ENCODE measurements at regions not wholly inside any gene's neighbourhood (a gene's known extent, or its start where the extent isn't known, plus 50 kb on each side); places are given as distances from the start of the nearest gene placed in this dataset.
"Not testable (repeated sequence)": the region's sequence is repeated elsewhere in the genome, so short reads cannot be mapped to it uniquely, and the experiment has no call there.

GRCh38 chr22:19641254-19641982 lies 72.9 kb upstream of the SEPTIN5 start:
- no peak for DNase-seq (ENCODE audit: low read depth)

DNA sequence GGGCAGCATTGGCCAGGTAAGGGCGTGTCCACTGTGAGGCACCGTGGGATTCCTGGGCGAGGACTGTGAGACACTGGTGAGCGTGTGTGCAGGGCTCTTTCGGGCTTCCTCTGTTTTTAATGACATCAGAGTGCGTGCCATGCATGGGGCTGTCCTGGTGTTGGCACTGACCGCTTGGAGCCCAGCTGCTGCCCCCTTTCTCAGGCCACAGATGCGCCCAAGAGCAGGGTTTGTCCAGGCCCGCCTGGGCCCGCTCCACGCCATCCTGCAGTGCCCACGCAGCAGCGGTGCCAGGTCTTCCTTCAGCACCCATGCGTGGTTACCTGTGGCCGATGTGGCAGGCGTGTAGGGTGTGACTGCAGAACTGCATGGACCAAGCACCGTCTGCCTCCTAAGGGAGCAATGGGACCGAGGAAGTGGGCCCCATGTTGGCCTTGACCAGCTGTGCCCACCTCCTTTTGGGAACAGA lies 72.3 kb upstream of the SEPTIN5 start:
- DNase-seq (ENCODE audit: low read depth) = no peak

- DNase-seq (ENCODE audit: low read depth) = no peak
These were observed 70.6 kb upstream of the SEPTIN5 start for GRCh38 chr22:19643448-19644313.

- DNase-seq (ENCODE audit: low read depth) = no peak
These were observed 69.7 kb upstream of the SEPTIN5 start for GRCh38 chr22:19644314-19645223.

GRCh38 chr22:19645391-19645790 lies 68.9 kb upstream of the SEPTIN5 start:
- DNase-seq (ENCODE audit: low read depth) = no peak

- DNase-seq (ENCODE audit: low read depth) = no peak
These were observed 68.4 kb upstream of the SEPTIN5 start for GRCh38 chr22:19645905-19646304.

- no peak for DNase-seq (ENCODE audit: low read depth)
These were observed 67.9 kb upstream of the SEPTIN5 start for GRCh38 chr22:19646383-19646782.

- peak; percentile 18 for DNase-seq (ENCODE audit: low read depth)
These were observed 65.8 kb upstream of the SEPTIN5 start for GRCh38 chr22:19648419-19648929.

GRCh38 chr22:19652316-19652715 lies 62.0 kb upstream of the SEPTIN5 start:
- DNase-seq (ENCODE audit: low read depth) = no peak

DNA sequence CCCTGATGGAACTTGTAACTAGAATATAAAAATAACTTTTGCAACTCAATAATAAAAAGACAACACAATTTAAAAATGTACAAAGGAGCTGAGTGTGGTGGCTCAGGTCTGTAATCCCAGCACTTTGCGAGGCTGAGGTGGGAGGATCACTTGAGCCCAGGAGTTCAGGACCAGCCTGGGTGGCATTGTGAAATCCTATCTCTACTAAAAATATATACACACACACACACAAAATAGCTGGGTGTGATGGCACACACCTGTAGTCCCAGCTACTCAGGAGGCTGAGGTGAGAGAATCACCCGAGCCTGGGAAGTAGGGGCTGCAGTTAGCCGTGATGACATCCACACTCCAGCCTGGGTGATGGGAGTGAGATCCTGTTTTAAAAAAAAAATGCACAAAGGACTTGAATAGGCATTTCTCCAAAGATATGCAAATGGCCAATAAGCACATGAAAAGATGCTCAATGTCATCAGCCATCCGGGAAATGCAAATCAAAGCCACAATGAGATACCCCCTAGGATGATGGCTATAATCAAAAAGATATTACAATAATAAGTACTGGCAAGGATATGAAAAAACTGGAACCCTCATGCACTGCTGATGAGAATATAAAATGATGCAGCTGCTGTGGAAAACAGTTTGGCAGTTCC lies 59.8 kb upstream of the SEPTIN5 start:
- DNase-seq (ENCODE audit: low read depth) = no peak

GRCh38 chr22:19655399-19655798 lies 58.9 kb upstream of the SEPTIN5 start:
- DNase-seq (ENCODE audit: low read depth) = no peak

GRCh38 chr22:19656541-19657251 lies 57.6 kb upstream of the SEPTIN5 start:
- no peak for DNase-seq (ENCODE audit: low read depth)

- no peak for DNase-seq (ENCODE audit: low read depth)
These were observed 56.8 kb upstream of the SEPTIN5 start for GRCh38 chr22:19657252-19658056.

DNA sequence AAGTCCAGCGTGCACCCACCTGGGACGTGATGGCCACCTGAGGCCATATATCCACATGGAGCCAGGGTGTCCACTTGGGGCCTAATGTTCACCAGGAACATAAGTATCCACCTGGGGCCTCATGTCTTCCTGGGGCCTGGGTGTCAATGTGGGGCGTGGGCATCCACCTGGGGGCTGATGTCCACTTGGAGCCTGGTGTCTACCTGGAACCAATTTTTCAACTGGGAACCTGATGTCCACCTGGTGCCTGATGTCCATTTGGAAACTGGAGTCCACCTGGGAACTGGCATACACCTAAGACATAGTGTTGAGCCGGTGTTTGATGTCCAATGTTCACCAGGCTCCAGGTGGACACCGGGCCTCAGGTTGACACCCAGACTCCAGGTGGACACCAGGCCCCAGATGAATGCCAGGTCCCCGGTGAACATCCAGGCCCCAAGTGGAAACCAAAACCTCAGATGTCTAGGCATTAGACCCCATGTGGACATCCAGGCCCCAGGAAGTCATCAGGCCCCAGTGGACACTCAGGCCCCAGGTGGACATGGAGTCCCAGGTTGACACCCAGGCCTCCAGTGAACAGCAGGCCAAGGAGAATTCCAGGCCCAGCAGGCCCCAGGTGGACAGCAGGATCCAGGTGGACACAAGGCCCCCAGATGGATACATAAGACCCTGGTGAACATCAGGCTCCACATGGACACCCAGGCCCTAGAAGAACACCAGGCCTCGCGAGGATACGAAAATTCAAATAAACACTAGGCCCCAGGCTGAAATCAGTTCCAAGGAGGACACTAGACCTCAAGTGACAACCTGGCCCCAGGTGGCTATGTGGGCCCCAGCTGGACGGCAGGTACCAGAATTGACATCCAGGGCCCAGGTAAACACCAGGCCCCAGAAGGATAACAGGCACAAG lies 56.0 kb upstream of the SEPTIN5 start:
- DNase-seq (ENCODE audit: low read depth) = no peak

DNA sequence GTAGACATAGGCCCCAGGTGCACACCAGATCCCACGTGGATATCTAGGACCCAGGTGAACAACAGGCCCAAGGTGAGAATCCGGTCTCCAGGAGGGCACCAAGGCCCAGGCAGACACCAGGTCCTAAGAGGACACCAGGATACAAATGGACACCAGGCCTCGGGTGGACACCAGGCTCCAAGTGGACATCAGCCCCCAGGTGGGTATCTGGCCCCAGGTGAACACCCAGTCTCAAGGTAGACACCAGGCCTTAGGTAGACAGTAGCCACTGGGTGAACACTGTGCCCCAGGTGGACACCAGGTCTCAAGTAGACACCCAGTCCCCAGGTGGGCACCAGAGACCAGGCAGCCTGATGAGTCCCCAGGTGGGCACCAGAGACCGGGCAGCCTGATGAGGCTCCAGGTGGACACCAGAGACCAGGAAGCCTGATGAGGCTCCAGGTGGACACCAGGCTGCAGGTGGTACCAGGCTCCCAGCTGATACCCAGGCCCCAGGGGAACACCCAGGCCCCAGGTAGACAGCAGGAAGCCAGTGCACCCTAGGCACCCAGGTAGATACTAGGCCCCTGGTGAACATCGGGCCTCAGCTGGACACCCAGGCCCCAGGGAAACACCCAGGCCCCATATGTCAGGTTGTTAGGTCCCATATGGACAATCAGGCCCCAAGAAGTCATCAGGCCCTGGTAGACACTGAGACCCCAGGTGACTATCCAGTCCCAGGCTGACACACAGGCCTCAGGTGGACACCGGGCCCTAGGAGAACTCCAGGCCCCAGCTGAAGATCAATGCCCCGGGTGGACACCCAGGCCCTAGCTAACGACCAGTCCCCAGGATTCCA lies 55.1 kb upstream of the SEPTIN5 start:
- DNase-seq (ENCODE audit: low read depth) = no peak

GRCh38 chr22:19659805-19660345 lies 54.4 kb upstream of the SEPTIN5 start:
- no peak for DNase-seq (ENCODE audit: low read depth)

DNA sequence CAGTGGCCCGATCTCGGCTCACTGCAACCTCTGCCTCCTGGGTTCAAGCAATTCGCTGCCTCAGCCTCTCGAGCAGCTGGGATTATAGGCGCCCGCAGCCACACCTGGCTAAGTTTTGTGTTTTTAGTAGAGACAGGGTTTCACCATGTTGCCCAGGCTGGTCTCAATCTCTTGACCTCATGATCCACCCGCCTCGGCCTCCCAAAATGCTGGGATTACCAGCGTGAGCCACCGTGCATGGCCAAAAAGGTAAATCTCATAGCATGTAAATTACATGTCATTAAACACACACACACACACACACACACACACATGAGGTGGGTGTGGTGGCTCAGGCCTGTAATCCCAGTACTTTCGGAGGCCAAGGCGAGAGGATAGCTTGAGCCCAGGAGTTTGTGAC lies 53.7 kb upstream of the SEPTIN5 start:
- DNase-seq (ENCODE audit: low read depth) = not testable (repeated sequence)

Data from LHCN-M2 (cell line).